Astrocyte (in vitro differentiated cells and primary cell): ENCODE measurements at regions not wholly inside any gene's neighbourhood (a gene's known extent, or its start where the extent isn't known, plus 50 kb on each side); places are given as distances from the start of the nearest gene placed in this dataset.

Experiments used
- DNase-seq: peaks from one replicate; pipeline ENCODE4 v3.0.0-alpha.2; 2010; ENCODE audit warnings: low read depth
- FAIRE-seq: peaks from 2 replicates; lab custom pipeline; 2011; peaks lifted over from hg19 to GRCh38; lab: Jason Lieb, UNC
- H2AFZ ChIP-seq: 2 replicates; pipeline ENCODE4 v1.6.0; 2012; ENCODE audit warnings: low read depth, low read length, inconsistent platforms
- H3K27ac ChIP-seq: 2 replicates; pipeline ENCODE4 v1.5.1; 2011; ENCODE audit warnings: low read depth, low read length, inconsistent platforms
- H3K27me3 ChIP-seq: 2 replicates; pipeline ENCODE4 v1.6.0; 2011; ENCODE audit warnings: low read length, inconsistent platforms; ENCODE audit not compliant: insufficient read depth
- H3K36me3 ChIP-seq: 2 replicates; pipeline ENCODE4 v1.5.1; 2011; ENCODE audit warnings: low read length, inconsistent platforms; ENCODE audit not compliant: insufficient read depth
- H3K4me1 ChIP-seq: 2 replicates; pipeline ENCODE4 v1.5.1; 2011; ENCODE audit warnings: low read length, inconsistent platforms; ENCODE audit not compliant: insufficient read depth
- H3K4me2 ChIP-seq: 2 replicates; pipeline ENCODE4 v1.6.0; 2012; ENCODE audit warnings: low read length, inconsistent platforms
- H3K4me3 ChIP-seq: 2 replicates; pipeline ENCODE4 v1.5.1; 2011; ENCODE audit warnings: low read depth, mild to moderate bottlenecking, low read length, inconsistent platforms; ENCODE audit not compliant: insufficient read depth
- H3K79me2 ChIP-seq: 2 replicates; pipeline ENCODE4 v1.6.0; 2012; ENCODE audit warnings: mild to moderate bottlenecking, low read length, inconsistent platforms; ENCODE audit not compliant: insufficient read depth
- H3K9ac ChIP-seq: 2 replicates; pipeline ENCODE4 v1.6.0; 2012; ENCODE audit warnings: mild to moderate bottlenecking, low read length, inconsistent platforms
- H3K9me3 ChIP-seq: 2 replicates; pipeline ENCODE4 v1.5.1; 2012; ENCODE audit warnings: low read depth, mild to moderate bottlenecking, low read length, inconsistent platforms; ENCODE audit not compliant: insufficient read depth
- H4K20me1 ChIP-seq: 2 replicates; pipeline ENCODE4 v1.6.0; 2012; ENCODE audit warnings: low read length, inconsistent platforms; ENCODE audit not compliant: insufficient read depth
- H3K27ac Mint-ChIP-seq: one replicate; pipeline ENCODE4 v1.8.0; 2021; ENCODE audit warnings: mild to moderate bottlenecking, mixed read lengths; ENCODE audit not compliant: unreplicated experiment
- H3K27me3 Mint-ChIP-seq: one replicate; pipeline ENCODE4 v1.8.0; 2021; ENCODE audit warnings: low read depth, mixed read lengths; ENCODE audit not compliant: unreplicated experiment
- H3K36me3 Mint-ChIP-seq: one replicate; pipeline ENCODE4 v1.8.0; 2021; ENCODE audit warnings: low read depth, mixed read lengths; ENCODE audit not compliant: unreplicated experiment
- H3K4me1 Mint-ChIP-seq: one replicate; pipeline ENCODE4 v1.8.0; 2021; ENCODE audit warnings: low read depth, mixed read lengths; ENCODE audit not compliant: unreplicated experiment
- H3K4me3 Mint-ChIP-seq: one replicate; pipeline ENCODE4 v1.8.0; 2021; ENCODE audit warnings: mild to moderate bottlenecking, moderate library complexity, mixed read lengths; ENCODE audit not compliant: unreplicated experiment
- H3K9me3 Mint-ChIP-seq: one replicate; pipeline ENCODE4 v1.8.0; 2021; ENCODE audit warnings: mild to moderate bottlenecking, mixed read lengths; ENCODE audit not compliant: unreplicated experiment
- EZH2 ChIP-seq: IDR thresholded peaks from 2 replicates; pipeline ENCODE4 v1.6.1; 2012; ENCODE audit warnings: mild to moderate bottlenecking, low read length, inconsistent platforms; ENCODE audit not compliant: insufficient read depth
- TF ChIP-seq, protein P1 (sequence below): IDR thresholded peaks from 2 replicates; pipeline ENCODE4 v1.5.1; 2011; ENCODE audit warnings: low read depth, mild to moderate bottlenecking, inconsistent platforms, low read length, moderate library complexity; ENCODE audit not compliant: insufficient read depth

DNA sequence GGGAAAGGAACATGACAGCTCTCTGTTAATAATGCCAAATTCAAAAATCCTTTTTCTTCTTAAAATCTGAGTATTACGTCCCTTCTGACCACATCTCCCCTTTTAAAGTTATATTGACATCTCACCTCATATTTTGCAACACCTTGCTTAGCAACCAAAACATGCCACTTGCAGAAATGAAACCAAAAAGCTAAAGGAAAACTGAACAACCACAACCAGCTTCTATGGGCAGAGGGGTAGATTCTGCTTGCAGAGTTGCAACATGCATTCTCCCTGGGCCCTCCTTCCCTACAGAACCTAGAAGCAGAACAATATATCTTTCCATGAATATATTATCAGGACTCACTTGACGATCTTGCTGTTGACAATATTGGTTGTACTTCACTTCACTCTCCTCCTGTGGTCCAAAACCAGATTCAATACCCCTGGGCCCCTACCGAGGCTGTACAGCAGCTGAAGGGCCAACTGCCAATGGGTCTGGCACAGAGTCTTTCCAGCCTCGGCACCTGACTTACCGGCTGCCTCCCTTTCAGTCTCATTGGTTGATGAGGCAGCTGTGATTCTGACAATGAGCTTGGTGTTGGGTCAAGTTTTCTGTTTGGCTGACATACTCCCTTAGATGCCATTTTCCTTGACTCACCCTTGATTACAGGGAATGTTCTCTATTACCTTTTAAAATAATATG lies 616.6 kb downstream of the ZEB2 start:
- no peak overlapping the region for H3K4me3 ChIP-seq
- H3K27me3 ChIP-seq: no peaks in the 10 kb centered on the region
- Mint-ChIP-seq H3K4me3 (no peak overlapping the region), H3K4me1 (peaks cover 22% of the 10 kb centered on the region), H3K36me3 (no peaks in the 10 kb centered on the region), H3K9me3 (no peaks in the 10 kb centered on the region), H3K27ac (no peak overlapping the region), H3K27me3 (no peaks in the 10 kb centered on the region)
- peak; percentile 3 for DNase-seq
- H3K36me3 ChIP-seq: no peaks in the 10 kb centered on the region
- no peak overlapping the region for H3K9ac ChIP-seq
- H3K9me3 ChIP-seq: no peaks in the 10 kb centered on the region
- H4K20me1 ChIP-seq: no peaks in the 10 kb centered on the region
- no peak overlapping the region for H2AFZ ChIP-seq
- H3K27ac ChIP-seq: no peak overlapping the region
- no peak overlapping the region for H3K4me2 ChIP-seq
- TF ChIP-seq, protein P1, sequence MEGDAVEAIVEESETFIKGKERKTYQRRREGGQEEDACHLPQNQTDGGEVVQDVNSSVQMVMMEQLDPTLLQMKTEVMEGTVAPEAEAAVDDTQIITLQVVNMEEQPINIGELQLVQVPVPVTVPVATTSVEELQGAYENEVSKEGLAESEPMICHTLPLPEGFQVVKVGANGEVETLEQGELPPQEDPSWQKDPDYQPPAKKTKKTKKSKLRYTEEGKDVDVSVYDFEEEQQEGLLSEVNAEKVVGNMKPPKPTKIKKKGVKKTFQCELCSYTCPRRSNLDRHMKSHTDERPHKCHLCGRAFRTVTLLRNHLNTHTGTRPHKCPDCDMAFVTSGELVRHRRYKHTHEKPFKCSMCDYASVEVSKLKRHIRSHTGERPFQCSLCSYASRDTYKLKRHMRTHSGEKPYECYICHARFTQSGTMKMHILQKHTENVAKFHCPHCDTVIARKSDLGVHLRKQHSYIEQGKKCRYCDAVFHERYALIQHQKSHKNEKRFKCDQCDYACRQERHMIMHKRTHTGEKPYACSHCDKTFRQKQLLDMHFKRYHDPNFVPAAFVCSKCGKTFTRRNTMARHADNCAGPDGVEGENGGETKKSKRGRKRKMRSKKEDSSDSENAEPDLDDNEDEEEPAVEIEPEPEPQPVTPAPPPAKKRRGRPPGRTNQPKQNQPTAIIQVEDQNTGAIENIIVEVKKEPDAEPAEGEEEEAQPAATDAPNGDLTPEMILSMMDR: no peak
- TF ChIP-seq EZH2: no peak
- H3K79me2 ChIP-seq: no peaks in the 10 kb centered on the region
- FAIRE-seq: no peak
- peaks cover 6% of the 10 kb centered on the region for H3K4me1 ChIP-seq

DNA sequence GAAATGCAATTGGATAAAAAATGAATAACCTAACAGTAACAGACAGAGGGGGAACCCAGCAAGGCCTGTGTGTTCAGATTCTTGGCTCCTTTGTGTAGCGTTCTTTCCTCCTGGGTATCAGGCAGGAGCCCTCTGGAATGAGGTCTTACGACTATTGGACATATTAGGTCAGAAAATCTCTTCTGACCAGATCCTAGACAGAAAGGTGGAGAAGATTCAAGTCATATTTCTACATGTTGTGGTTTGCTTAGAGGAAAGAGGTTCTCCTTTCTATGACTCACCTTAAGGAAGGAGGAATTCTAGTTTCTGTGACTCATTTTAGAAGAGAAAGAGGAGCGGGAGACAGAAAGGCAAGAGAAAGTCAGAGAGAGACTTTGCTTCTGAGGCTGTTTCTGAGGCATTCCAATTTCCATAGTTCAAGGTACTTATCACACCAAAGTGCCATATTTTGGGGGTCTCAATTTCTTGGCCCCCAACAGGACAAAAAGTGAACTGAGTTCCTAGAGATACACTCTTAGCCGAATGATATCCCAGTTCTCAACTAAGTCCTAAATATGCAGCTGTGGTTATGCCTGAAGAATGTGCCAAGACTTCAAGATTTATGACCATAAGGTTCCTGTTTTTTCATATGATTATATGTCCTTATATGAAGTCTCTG lies 618.6 kb downstream of the ZEB2 start:
- DNase-seq (peak; percentile 98), FAIRE-seq (peak; percentile 98)
- no peak overlapping the region for H3K9ac ChIP-seq
- Mint-ChIP-seq H3K4me3 (no peak overlapping the region), H3K27ac (peak overlapping the region; percentile 99), H3K27me3 (no peaks in the 10 kb centered on the region), H3K9me3 (no peaks in the 10 kb centered on the region), H3K4me1 (peaks cover 22% of the 10 kb centered on the region), H3K36me3 (no peaks in the 10 kb centered on the region)
- peak overlapping the region; percentile 72 for H3K27ac ChIP-seq
- H3K36me3 ChIP-seq: no peaks in the 10 kb centered on the region
- H3K9me3 ChIP-seq: no peaks in the 10 kb centered on the region
- no peaks in the 10 kb centered on the region for H4K20me1 ChIP-seq
- TF ChIP-seq, protein P1: peak; percentile 9
- TF ChIP-seq EZH2: no peak
- H3K4me2 ChIP-seq: peak overlapping the region; percentile 75
- H3K27me3 ChIP-seq: no peaks in the 10 kb centered on the region
- H3K4me3 ChIP-seq: peak overlapping the region; percentile 38
- H3K79me2 ChIP-seq: no peaks in the 10 kb centered on the region
- peak overlapping the region; percentile 15 for H2AFZ ChIP-seq
- H3K4me1 ChIP-seq: peaks cover 6% of the 10 kb centered on the region

DNA sequence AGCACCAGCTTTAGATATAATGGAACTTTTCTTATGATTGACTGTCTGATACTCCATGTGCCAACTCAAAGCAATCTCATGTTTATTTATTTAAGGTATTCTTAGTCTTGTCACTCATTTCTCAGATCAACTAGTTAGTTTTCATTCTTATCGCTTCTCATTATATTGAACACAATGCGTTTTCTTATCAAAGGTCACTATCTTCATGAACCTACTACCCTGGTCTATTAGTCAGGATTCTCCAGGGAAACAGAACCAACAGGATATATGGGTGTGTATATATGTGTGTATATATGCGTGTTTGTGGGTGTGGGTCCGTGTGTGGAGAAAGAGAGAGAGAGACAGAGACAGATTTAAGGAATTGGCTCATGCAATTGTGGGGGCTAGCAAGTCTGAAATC lies 619.9 kb downstream of the ZEB2 start:
- Histone ChIP-seq H3K79me2 (no peaks in the 10 kb centered on the region), H3K9ac (no peak overlapping the region), H3K4me3 (no peak overlapping the region), H3K27ac (no peak overlapping the region), H3K9me3 (no peaks in the 10 kb centered on the region), H3K36me3 (no peaks in the 10 kb centered on the region), H3K4me2 (no peak overlapping the region), H3K27me3 (no peaks in the 10 kb centered on the region), H2AFZ (no peak overlapping the region), H3K4me1 (peaks cover 6% of the 10 kb centered on the region), H4K20me1 (no peaks in the 10 kb centered on the region)
- TF ChIP-seq, protein P1: no peak
- TF ChIP-seq EZH2: no peak
- H3K36me3 Mint-ChIP-seq: no peaks in the 10 kb centered on the region
- FAIRE-seq (no peak), DNase-seq (no peak)
- no peaks in the 10 kb centered on the region for H3K27me3 Mint-ChIP-seq
- peaks cover 22% of the 10 kb centered on the region for H3K4me1 Mint-ChIP-seq
- no peak overlapping the region for H3K4me3 Mint-ChIP-seq
- peak overlapping the region; percentile 99 for H3K27ac Mint-ChIP-seq
- H3K9me3 Mint-ChIP-seq: no peaks in the 10 kb centered on the region
